ENCODE measurements at regions not wholly inside any gene's neighbourhood (a gene's known extent, or its start where the extent isn't known, plus 50 kb on each side); places are given as distances from the start of the nearest gene placed in this dataset.

- no peak for TF ChIP-seq CTCF (IDR thresholded peaks at IDR 0.05)
- TF ChIP-seq ZFX (IDR thresholded peaks at IDR 0.05; ENCODE audit: borderline replicate concordance): no peak
Observed at GRCh38 chr2:56086336-56086735, 97.5 kb upstream of the CCDC85A start.
